GM21619 (cell line): ENCODE measurements at regions not wholly inside any gene's neighbourhood (a gene's known extent, or its start where the extent isn't known, plus 50 kb on each side); places are given as distances from the start of the nearest gene placed in this dataset.

Experiments
- ATAC-seq: cut with Tn5 transposase; IDR thresholded peaks from one replicate; pipeline ENCODE4 v1.9.1; 2021; ENCODE audit not compliant: unreplicated experiment

GRCh38 chr3:130838898-130839600 is 54.8 kb upstream of the ATP2C1 start:
- ATAC-seq = no peak

GRCh38 chr3:130839813-130840212 is 54.1 kb upstream of the ATP2C1 start:
- peak; percentile 85 for ATAC-seq

GRCh38 chr3:130841357-130841756 is 52.5 kb upstream of the ATP2C1 start:
- ATAC-seq = no peak

- ATAC-seq = no peak
Measured at GRCh38 chr3:130843441-130843840, 50.4 kb upstream of the ATP2C1 start.
